ENCODE measurements at regions not wholly inside any gene's neighbourhood (a gene's known extent, or its start where the extent isn't known, plus 50 kb on each side); places are given as distances from the start of the nearest gene placed in this dataset.

Small RNA genes in the stretch of these regions (small RNA-seq; reads per million reads assigned to genes)
- 0 reads per million in 2 experiments for gene MIR548I2
- 0 reads per million in 2 experiments for gene RF00017
- gene SNRPCP13, result 0 reads per million in 2 experiments

Data from SK-MEL-5 (cell line).